Smooth muscle cell (in vitro differentiated cells): ENCODE measurements at regions not wholly inside any gene's neighbourhood (a gene's known extent, or its start where the extent isn't known, plus 50 kb on each side); places are given as distances from the start of the nearest gene placed in this dataset.

Experiments
- DNase-seq: peaks from one replicate; lab custom pipeline; 2025; ENCODE audit not compliant: unreplicated experiment; lab: John Stamatoyannopoulos, UW
- H2AFZ ChIP-seq: fragments of 200-600 bp; sonication (generic); 2 replicates; pipeline ENCODE4 v1.6.0; 2016; ENCODE audit warnings: antibody characterized with exemption, low read depth, mild to moderate bottlenecking
- H3F3A ChIP-seq: fragments of 200-600 bp; sonication (generic); 2 replicates; pipeline ENCODE4 v1.6.0; 2017; ENCODE audit warnings: antibody characterized with exemption, low read depth
- H3K27ac ChIP-seq: fragments of 200-600 bp; sonication (generic); 2 replicates; pipeline ENCODE4 v1.5.1; 2016; ENCODE audit warnings: low read depth, mild to moderate bottlenecking
- H3K27me3 ChIP-seq: fragments of 200-600 bp; sonication (generic); 2 replicates; pipeline ENCODE4 v1.6.1; 2016; ENCODE audit warnings: low read depth, mild to moderate bottlenecking
- H3K36me3 ChIP-seq: fragments of 200-600 bp; sonication (generic); 2 replicates; pipeline ENCODE4 v1.5.1; 2016; ENCODE audit warnings: low read depth
- H3K4me1 ChIP-seq: fragments of 200-600 bp; sonication (generic); 2 replicates; pipeline ENCODE4 v1.5.1; 2016; ENCODE audit warnings: low read depth
- H3K4me2 ChIP-seq: fragments of 200-600 bp; sonication (generic); 2 replicates; pipeline ENCODE4 v1.6.0; 2016; ENCODE audit warnings: mild to moderate bottlenecking
- H3K4me3 ChIP-seq: fragments of 200-600 bp; sonication (generic); 2 replicates; pipeline ENCODE4 v1.5.1; 2016; ENCODE audit warnings: mild to moderate bottlenecking
- H3K79me2 ChIP-seq: fragments of 200-600 bp; sonication (generic); 2 replicates; pipeline ENCODE4 v1.6.0; 2016; ENCODE audit warnings: low read depth, mild to moderate bottlenecking
- H3K9ac ChIP-seq: fragments of 200-600 bp; sonication (generic); 2 replicates; pipeline ENCODE4 v1.6.0; 2016; ENCODE audit warnings: low read depth
- H3K9me3 ChIP-seq: fragments of 200-600 bp; sonication (generic); replicated peaks from 2 replicates; pipeline ENCODE4 v1.5.1; 2016; ENCODE audit warnings: low read depth
- H4K20me1 ChIP-seq: fragments of 200-600 bp; sonication (generic); 2 replicates; pipeline ENCODE4 v1.6.0; 2016; ENCODE audit warnings: low read depth
- CTCF ChIP-seq: fragments of 200-600 bp; sonication (generic); IDR thresholded peaks from 2 replicates; pipeline ENCODE4 v1.5.1; 2017; ENCODE audit warnings: borderline replicate concordance, mild to moderate bottlenecking, antibody characterized with exemption; ENCODE audit not compliant: insufficient read depth, poor library complexity, severe bottlenecking
- WGBS: methylation state at CpG from one replicate; pipeline ENCODE4 v1.1.7; 2016; ENCODE audit warnings: low lambda C conversion rate; 5-methylcytosine and 5-hydroxymethylcytosine counted together

GRCh38 chr1:222463059-222463730 lies 84.7 kb downstream of the HHIPL2 start:
- no peaks in the 10 kb centered on the region for H3K4me1 ChIP-seq

GRCh38 chr1:222462601-222463000 lies 85.3 kb downstream of the HHIPL2 start:
- TF ChIP-seq CTCF = no peak
- no peak overlapping the region for H3K27ac ChIP-seq
- no peak for DNase-seq
- H3K9me3 ChIP-seq = no peaks in the 10 kb centered on the region
- H3K27me3 ChIP-seq = no peaks in the 10 kb centered on the region
- H3K4me3 ChIP-seq = no peak overlapping the region
- 85% methylated on average over 2 of the region's 2 CpGs for WGBS
- H3K36me3 ChIP-seq = no peaks in the 10 kb centered on the region
- no peak overlapping the region for H3K4me2 ChIP-seq
- no peaks in the 10 kb centered on the region for H4K20me1 ChIP-seq
- no peaks in the 10 kb centered on the region for H3K79me2 ChIP-seq
- no peak overlapping the region for H2AFZ ChIP-seq
- H3K9ac ChIP-seq = no peak overlapping the region
- H3F3A ChIP-seq = no peaks in the 10 kb centered on the region
- H3K4me1 ChIP-seq = no peaks in the 10 kb centered on the region

More at GRCh38 chr1:222463059-222463730, 84.7 kb downstream of the HHIPL2 start:
- no peaks in the 10 kb centered on the region for H3K79me2 ChIP-seq
- no peaks in the 10 kb centered on the region for H4K20me1 ChIP-seq
- H3K4me3 ChIP-seq = no peak overlapping the region
- no peak for TF ChIP-seq CTCF
- no peak overlapping the region for H3K9ac ChIP-seq
- H3K27me3 ChIP-seq = no peaks in the 10 kb centered on the region
- H3K36me3 ChIP-seq = no peaks in the 10 kb centered on the region
- H3K4me2 ChIP-seq = no peak overlapping the region
- H3K27ac ChIP-seq = no peak overlapping the region
- no peak for DNase-seq
- 94% methylated on average over 8 of the region's 8 CpGs for WGBS
- H2AFZ ChIP-seq = no peak overlapping the region
- H3K9me3 ChIP-seq = no peaks in the 10 kb centered on the region
- H3F3A ChIP-seq = no peaks in the 10 kb centered on the region

- H3K4me2 ChIP-seq = no peak overlapping the region
- H4K20me1 ChIP-seq = no peaks in the 10 kb centered on the region
- no peak overlapping the region for H3K4me3 ChIP-seq
- no peak for TF ChIP-seq CTCF
- no peak for DNase-seq
- no peaks in the 10 kb centered on the region for H3K9me3 ChIP-seq
- no peak overlapping the region for H3K27ac ChIP-seq
- WGBS = 60% methylated on average over 2 of the region's 2 CpGs
- H3F3A ChIP-seq = no peaks in the 10 kb centered on the region
- H3K9ac ChIP-seq = no peak overlapping the region
- no peaks in the 10 kb centered on the region for H3K27me3 ChIP-seq
- H3K79me2 ChIP-seq = no peaks in the 10 kb centered on the region
- no peak overlapping the region for H2AFZ ChIP-seq
- H3K4me1 ChIP-seq = no peaks in the 10 kb centered on the region
- H3K36me3 ChIP-seq = no peaks in the 10 kb centered on the region
These were observed 86.0 kb downstream of the HHIPL2 start for GRCh38 chr1:222461941-222462340.

- Histone ChIP-seq H3K79me2 (no peaks in the 10 kb centered on the region), H3F3A (no peaks in the 10 kb centered on the region), H3K9ac (no peak overlapping the region), H3K4me3 (no peak overlapping the region), H3K36me3 (no peaks in the 10 kb centered on the region), H2AFZ (no peak overlapping the region), H4K20me1 (no peaks in the 10 kb centered on the region), H3K9me3 (no peaks in the 10 kb centered on the region), H3K27ac (no peak overlapping the region), H3K4me1 (no peaks in the 10 kb centered on the region), H3K27me3 (no peaks in the 10 kb centered on the region), H3K4me2 (no peak overlapping the region)
- no peak for DNase-seq
- WGBS = 67% methylated on average over 3 of the region's 3 CpGs
- TF ChIP-seq CTCF = no peak
These were observed 88.3 kb downstream of the HHIPL2 start for GRCh38 chr1:222459652-222460051.
